ENCODE measurements at regions not wholly inside any gene's neighbourhood (a gene's known extent, or its start where the extent isn't known, plus 50 kb on each side); places are given as distances from the start of the nearest gene placed in this dataset.

GRCh38 chr6:15948930-15949900, 179.7 kb upstream of the MYLIP start:
- TF ChIP-seq CTCF (IDR thresholded peaks at IDR 0.05; ENCODE audit: low read depth, low read length), result no peak
- DNase-seq (ENCODE audit: extremely low read depth, low read depth), result no peak

- no peak for TF ChIP-seq CTCF (IDR thresholded peaks at IDR 0.05; ENCODE audit: low read depth, low read length)
- DNase-seq (ENCODE audit: extremely low read depth, low read depth), result no peak
Observed at GRCh38 chr6:15947923-15948322, 181.0 kb upstream of the MYLIP start.

GRCh38 chr6:15947436-15947835, 181.4 kb upstream of the MYLIP start:
- no peak for TF ChIP-seq CTCF (IDR thresholded peaks at IDR 0.05; ENCODE audit: low read depth, low read length)
- DNase-seq (ENCODE audit: extremely low read depth, low read depth), result no peak

- TF ChIP-seq CTCF (IDR thresholded peaks at IDR 0.05; ENCODE audit: low read depth, low read length), result no peak
- DNase-seq (ENCODE audit: extremely low read depth, low read depth), result no peak
Observed at GRCh38 chr6:15946701-15947385, 182.0 kb upstream of the MYLIP start.

- DNase-seq (ENCODE audit: extremely low read depth, low read depth), result no peak
- no peak for TF ChIP-seq CTCF (IDR thresholded peaks at IDR 0.05; ENCODE audit: low read depth, low read length)
Observed at GRCh38 chr6:15945593-15946159, 183.2 kb upstream of the MYLIP start.

GRCh38 chr6:15943423-15943822, 185.5 kb upstream of the MYLIP start:
- no peak for TF ChIP-seq CTCF (IDR thresholded peaks at IDR 0.05; ENCODE audit: low read depth, low read length)
- DNase-seq (ENCODE audit: extremely low read depth, low read depth), result no peak

GRCh38 chr6:15941168-15941567, 187.7 kb upstream of the MYLIP start:
- DNase-seq (ENCODE audit: extremely low read depth, low read depth), result no peak
- no peak for TF ChIP-seq CTCF (IDR thresholded peaks at IDR 0.05; ENCODE audit: low read depth, low read length)

Measured in AG09319 (cell line).